T-helper 2 cell (primary cell): ENCODE measurements at regions not wholly inside any gene's neighbourhood (a gene's known extent, or its start where the extent isn't known, plus 50 kb on each side); places are given as distances from the start of the nearest gene placed in this dataset.
A peak's percentile ranks its signal among the peaks of the same experiment; 100 is the strongest.
"Not testable (repeated sequence)": the region's sequence is repeated elsewhere in the genome, so short reads cannot be mapped to it uniquely, and the experiment has no call there.

Experiments
- DNase-seq, 5 experiments: peaks; one replicate each; pipeline versions ENCODE4 v3.0.0 to v3.0.0-alpha.2; 2012 to 2022

DNA sequence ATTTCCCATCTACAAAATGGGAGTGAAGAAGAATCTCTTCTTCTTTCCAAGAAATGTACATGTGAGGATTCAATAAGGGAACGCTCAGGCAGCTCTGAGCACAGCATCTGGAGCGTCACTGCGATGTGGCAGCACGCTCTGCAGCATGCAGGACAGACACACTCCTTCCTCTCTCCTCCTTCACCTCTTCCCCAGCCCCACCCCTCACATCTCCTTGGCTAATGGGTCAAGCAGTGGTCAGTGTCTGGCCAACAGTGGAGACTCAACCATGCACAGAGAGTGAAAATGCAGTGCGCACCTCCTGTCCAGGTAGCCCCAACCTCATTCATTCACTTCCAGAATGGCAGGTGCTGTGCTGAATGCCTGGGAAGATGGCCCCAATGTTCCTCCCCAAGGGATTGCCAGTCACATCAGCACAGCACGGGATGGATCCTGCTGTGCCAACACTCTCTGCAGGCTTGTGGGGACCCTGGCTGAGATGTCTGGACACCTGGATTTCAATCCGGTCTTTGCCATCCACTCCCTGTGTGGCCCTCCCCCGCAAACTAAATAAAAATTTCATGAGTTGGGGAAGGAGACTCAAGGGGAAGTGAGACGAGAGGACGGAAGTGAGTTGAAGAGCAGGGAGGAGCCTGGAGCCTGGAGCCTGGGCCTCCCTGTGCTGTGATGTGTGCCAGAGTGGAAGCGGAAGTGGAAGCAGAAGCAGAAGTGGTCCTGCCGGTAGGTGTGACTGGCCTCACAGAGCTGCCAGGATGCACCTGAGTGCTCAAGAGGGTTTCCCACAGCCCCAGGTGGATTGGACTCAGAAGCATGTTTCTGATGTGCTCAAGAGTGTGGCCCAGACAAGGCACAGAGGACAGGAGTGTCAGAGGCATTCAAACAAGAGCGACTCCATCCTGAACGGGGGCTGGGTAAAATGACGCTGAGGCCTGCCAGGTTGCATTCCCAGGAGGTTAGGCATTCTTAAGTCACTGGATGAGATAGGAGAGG, 163.9 kb downstream of the SMAD6 start:
- no peak for DNase-seq

GRCh38 chr15:66866656-66867055, 164.6 kb downstream of the SMAD6 start:
- DNase-seq: no peak

GRCh38 chr15:66868918-66869317, 166.9 kb downstream of the SMAD6 start:
- DNase-seq: no peak

DNA sequence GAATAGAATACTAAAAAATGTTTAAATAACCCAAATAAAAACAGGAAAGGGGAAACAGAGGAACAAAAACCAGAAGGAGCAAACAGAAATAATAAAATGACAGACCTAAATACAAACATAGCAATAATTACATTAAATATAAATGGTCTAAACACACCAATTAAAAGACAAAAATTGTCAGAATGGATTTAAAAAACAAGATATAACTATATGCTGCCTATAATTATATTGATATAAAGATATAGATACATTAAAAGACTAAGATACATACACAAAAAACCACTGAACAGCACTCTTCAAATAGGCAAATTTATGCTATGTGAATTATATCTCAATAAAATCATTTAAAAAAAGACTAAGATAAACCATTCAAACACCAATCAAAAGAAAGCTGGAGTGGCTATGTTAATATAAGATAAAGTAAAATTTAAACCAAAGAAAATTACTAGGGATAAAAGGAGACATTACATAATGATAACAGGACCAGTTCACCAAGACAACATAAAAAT, 168.9 kb downstream of the SMAD6 start:
- no peak for DNase-seq

DNA sequence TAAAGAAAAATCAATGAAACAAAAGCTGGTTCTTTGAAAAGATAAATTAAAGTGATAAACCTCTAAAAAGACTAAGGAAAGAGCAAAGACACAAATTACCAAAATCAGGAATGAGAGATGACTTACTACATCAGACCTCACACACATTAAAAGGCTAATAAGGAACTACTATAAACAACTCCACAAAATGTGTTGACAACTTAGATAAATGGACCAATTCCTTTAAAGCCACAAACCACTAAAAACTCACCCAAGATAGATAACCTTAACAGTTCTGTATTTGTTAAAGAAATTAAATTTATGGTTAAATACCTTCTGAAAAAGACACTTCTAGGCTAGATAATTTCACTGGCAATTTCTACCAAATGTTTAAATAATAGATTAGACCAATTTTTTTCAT, 170.4 kb downstream of the SMAD6 start:
- peak in 1 of 5 experiments; percentile 24 for DNase-seq

DNA sequence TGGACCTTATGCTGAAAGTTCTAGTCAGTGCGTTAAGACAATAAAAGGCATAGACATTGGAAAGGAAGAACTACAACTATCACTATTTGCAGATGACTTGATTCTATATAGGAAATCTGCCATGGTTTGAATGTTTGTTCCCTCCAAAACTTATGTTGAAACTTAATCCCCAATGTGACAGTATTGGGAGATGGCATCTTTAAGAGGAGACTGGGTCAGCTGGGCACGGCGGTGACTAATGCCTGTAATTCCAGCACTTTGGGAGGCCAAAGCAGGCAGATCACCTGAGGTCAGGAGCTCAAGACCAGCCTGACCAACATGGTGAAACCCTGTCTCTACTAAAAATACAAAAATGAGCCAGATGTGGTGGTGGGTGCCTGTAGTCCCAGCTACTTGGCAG, 171.3 kb downstream of the SMAD6 start:
- DNase-seq: not testable (repeated sequence)

GRCh38 chr15:66873856-66874255, 171.8 kb downstream of the SMAD6 start:
- no peak for DNase-seq

GRCh38 chr15:66875588-66876420, 173.8 kb downstream of the SMAD6 start:
- DNase-seq: no peak

DNA sequence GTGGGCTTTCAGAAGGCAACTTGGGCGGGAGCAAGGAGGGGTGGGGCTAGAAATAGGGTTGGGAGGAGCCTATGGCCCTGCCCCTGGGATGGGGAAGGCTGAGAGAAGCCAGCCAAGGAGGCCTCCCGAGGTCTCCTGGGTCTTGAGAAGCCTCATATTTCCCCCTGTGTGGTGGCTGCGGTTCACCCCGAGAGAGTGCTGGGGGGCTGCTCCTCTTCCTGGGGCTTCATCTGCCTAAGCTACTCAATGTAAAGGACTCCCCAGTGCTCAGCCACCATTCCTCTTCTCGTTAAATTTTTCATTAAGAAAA, 174.3 kb downstream of the SMAD6 start:
- DNase-seq: no peak

DNA sequence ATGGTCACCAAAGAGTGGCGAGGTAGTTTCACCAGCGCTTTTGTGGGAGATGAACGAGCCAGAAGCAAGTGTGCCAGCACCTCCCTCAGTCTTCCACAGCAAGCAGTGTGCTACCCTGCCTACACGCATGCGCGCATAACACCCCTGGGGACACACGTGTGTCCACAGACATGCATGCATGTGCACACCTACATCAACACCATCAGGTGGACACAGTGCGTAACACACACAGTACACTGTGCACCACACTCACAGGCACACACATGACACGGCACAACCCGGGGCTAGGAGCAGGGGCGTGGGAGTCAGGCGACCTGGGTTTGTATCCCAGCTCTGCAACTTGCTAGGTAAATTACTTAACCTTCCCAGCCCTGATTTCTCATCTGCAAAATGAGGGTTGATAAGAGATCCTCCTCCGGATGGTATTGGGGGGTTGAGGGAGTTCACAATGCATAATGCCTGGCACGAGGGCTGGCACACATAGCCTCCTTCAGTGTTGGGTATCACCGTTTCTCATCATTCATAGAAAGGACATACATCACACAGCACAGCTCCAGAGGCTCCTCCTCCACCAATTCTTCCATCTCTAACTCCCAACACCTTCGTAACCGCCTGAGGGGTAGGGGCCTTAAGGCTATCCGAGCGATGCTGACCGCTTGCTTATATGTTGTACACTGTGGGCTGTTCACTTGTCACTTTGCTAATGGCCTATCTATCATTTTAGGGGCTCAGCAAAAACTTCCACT, 174.9 kb downstream of the SMAD6 start:
- no peak for DNase-seq

- no peak for DNase-seq
Measured at GRCh38 chr15:66877477-66878271, 175.6 kb downstream of the SMAD6 start.

GRCh38 chr15:66878761-66879160, 176.7 kb downstream of the SMAD6 start:
- DNase-seq: no peak

- no peak for DNase-seq
Measured at GRCh38 chr15:66879531-66880368, 177.7 kb downstream of the SMAD6 start.

GRCh38 chr15:66880380-66881155, 178.5 kb downstream of the SMAD6 start:
- DNase-seq: no peak

GRCh38 chr15:66881173-66881905, 179.3 kb downstream of the SMAD6 start:
- no peak for DNase-seq

GRCh38 chr15:66882251-66883020, 180.4 kb downstream of the SMAD6 start:
- DNase-seq: no peak

GRCh38 chr15:66883284-66883911, 181.4 kb downstream of the SMAD6 start:
- no peak for DNase-seq

DNA sequence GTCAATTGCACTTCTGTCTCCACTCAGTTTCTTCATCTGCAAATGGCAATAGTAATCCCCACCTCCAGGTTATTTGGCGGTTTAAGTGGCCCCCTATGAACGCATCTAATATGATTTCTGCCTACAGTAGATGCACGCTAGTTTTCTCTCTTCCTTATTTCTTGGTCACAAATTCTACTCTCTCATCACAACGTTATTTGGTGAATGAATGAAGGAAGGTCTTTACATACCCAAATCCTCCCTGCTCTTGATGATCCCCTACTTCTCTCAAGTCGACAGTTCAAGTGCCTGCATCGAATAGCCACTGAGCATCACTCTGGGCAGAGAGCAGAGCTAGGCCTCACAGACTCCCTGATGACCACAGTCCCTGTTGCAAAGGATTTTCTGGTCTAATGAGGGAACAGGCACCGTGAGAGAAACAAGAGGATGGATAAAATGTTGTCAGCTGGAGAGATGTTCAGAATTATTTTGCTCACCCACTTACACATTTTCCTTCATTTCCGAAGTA, 181.2 kb upstream of the SMAD3 start:
- no peak for DNase-seq
